HG03103 (cell line): ENCODE measurements at regions not wholly inside any gene's neighbourhood (a gene's known extent, or its start where the extent isn't known, plus 50 kb on each side); places are given as distances from the start of the nearest gene placed in this dataset.
"Not testable (repeated sequence)": the region's sequence is repeated elsewhere in the genome, so short reads cannot be mapped to it uniquely, and the experiment has no call there.

Experiments
- ATAC-seq: cut with Tn5 transposase; IDR thresholded peaks from one replicate; pipeline ENCODE4 v1.9.1; 2021; ENCODE audit warnings: low read depth; ENCODE audit not compliant: unreplicated experiment

GRCh38 chr2:136298631-136299030 is 180.7 kb upstream of the CXCR4 start:
- ATAC-seq: no peak

DNA sequence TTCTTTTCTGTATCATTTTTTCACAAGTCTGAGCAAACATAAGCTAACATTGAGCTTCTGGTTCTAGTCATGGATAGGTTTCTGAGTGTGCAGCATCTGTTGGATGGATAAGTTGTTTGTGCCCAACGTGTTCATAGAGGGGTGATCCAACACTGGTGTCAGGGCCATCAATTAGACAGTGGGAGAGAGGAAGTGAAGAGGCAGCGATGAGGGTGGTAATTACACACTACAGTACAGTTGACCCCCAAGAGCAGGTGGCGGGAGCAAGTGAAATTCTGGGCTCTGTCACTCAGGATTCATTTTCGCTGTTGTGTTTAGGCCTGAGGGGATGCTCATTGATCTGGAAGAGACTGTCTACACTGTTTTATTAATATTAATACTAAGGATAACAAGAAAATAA is 180.0 kb upstream of the CXCR4 start:
- no peak for ATAC-seq

- ATAC-seq: no peak
Measured at GRCh38 chr2:136297312-136297711, 179.4 kb upstream of the CXCR4 start.

DNA sequence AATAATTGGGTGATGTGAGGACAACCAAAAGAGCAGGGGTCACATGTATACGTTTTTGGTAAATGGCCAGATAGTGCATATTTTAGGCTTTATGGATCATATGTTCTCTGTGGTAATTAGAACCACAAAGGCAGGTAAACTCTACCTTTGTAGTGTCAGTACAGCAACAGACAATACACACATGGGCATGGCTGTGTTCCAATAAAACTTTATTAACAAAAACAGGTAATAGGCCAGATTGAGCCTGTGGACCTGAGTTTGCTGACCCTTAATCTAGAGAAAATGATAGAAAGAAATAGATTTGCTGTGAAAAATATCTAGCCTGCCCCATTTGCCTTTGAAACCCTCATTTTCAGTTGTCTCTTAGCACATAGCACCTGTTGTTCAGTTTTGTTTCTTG is 177.2 kb upstream of the CXCR4 start:
- no peak for ATAC-seq

GRCh38 chr2:136291871-136292270 is 173.9 kb upstream of the CXCR4 start:
- ATAC-seq: no peak

GRCh38 chr2:136290326-136290725 is 172.4 kb upstream of the CXCR4 start:
- no peak for ATAC-seq

DNA sequence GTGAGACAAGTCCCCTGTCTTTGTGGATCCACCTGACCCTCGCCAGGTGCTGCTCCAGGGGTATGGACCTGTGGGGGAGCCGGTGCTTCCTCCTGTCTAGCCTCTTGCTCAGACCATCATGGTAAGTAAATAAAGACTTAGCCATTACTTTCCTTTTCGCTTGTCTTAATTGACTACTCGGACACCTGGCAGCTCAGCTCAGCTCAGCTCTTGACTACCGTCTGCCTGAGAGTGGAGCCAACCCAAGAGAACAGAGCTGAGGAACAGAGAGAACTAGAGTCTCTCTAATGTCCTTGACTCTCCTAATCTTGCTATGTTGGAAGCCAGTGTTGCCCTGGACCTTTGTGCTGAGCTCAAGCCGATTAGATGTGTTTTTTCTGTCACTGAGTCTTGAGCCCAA is 170.3 kb upstream of the CXCR4 start:
- ATAC-seq: no peak

GRCh38 chr2:136286423-136286822 is 168.5 kb upstream of the CXCR4 start:
- ATAC-seq: no peak

DNA sequence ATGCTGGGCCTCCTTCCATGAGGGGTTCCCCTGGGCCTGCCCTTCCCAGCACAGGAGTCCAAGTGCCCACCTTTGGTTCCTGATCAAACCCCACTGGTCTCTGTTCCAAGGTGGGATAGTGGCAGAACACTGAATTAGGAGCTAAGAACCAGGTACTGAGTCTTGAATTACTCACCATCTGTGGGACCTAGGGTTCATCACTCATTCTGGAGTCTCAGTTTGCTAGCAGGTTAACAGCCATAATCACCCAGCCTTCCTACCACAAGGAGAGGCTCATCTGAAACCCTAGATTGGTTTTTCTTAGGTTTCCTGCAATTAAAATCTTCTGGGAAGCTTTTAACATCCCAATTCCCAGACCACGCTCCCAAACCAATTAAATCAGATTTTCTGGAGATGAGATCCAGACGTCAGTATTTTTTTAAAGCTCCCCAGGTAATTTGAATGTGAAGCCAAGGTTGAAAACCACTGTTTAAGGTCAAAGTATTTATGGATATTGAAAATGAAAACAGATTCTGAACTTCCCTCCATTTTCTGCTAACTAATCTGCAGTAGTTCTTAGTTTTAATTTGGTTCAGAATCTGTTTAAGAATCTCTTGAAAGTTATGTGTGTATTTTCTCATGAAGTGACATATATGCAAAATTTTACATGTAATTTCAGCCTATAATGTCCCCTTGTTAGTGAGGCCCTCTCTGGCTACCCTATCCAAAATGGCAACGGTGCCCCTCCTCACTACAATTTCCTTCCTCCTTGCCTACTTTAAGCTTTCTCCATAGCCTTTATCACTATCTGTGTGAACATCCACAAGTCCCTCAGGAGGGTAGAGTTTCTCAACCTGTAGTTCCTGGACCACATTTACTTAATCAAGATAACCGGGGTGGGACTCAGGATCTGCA is 166.5 kb upstream of the CXCR4 start:
- ATAC-seq: no peak

- no peak for ATAC-seq
Measured at GRCh38 chr2:136282251-136282650, 164.3 kb upstream of the CXCR4 start.

DNA sequence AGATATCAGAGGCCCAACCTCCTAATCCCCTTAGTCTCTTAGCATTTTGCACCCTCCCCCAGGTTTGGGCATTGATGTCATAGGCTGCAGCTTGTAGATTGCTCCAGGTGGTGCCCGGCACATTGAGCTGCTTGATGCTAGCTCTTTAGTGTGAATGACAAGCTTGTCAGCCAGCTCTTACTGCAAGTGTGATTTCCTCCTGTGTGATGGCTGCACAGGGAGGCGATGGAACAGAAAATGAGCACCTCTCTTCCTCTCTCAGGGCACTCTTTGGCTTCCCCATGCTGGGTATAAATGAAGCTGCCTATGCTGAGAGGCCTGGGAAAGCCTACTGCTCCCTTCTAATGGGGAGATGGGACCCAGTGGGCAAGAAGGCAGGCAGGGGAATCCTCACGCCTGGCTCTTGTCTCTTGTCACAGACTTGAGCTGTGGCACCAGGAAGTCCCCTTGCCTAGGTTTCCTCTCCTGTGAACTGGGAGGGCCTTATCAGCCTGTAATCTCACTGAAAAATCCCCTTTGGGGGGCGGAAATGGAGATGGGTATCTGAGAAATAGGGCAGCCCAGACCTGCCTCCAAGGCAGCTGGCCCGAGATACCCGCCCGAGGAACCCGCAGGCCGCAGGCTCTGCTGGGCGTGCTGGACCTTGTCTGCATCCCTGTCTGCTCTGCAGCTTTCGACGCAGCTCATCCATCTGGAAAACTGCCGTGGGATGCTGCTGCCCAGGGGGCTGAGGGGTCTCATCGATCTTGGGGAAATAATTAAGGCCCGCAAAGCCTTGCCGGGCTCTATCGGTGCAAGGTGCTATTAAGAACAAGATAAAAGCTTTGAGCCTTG is 163.5 kb upstream of the CXCR4 start:
- ATAC-seq: no peak

- ATAC-seq: not testable (repeated sequence)
Measured at GRCh38 chr2:136266346-136266745, 148.4 kb upstream of the CXCR4 start.

DNA sequence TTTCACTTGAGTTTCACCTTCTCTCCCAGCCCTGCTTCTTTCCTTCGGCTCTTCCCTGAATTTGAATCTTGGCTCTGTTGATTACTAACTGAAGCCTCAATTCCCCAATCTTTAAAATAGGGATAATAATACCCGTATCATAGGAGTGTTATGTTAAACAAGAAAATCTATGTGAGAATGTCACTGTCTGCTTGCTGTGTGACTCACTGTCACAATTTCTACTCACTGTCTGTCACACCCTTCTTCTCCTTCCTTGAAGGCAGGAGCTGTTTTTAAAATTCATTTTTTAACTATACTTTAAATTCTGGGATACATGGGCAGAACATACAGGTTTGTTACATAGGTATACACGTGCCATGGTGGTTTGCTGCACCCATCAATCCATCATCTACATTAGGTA is 141.6 kb upstream of the CXCR4 start:
- ATAC-seq: no peak

- no peak for ATAC-seq
Measured at GRCh38 chr2:136257893-136258292, 139.9 kb upstream of the CXCR4 start.

DNA sequence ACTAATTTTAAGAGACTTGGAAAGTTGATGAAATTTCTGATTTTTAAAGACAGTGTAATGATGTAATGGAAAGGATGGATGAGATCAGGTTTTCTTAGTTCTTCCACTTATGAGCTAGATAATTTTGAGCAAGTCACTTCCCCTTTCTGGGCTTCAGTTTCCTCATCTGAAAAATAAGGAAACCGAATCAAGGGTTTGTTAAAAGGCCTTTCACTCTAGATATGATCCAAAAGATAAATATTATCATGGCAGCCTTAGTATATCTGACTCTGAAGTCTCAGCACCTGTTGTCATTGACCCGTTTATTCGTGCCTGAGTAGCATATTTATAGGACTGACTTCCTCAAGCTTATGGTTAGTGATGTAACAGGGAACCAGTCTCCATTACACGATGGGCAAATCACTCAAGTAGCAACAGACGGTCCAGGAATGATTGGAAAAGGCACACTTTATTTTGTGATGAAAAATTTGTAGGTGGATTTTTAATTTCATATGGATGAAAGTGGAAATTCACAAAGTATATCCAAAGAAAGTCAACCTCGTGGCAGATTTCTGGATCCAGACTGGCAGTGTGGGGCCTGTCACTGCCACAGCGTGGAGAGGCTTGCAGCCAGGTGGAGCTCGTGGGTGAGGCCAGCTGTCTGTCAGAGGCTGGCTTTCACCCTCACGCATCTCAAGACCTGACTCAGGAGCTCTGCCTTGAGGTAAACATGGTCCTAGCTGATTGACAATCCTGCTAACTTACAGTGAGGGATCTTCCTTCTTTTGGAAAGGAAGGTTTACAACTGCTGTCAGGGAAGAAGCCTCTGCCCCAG is 137.9 kb upstream of the CXCR4 start:
- ATAC-seq: peak; percentile 53

- ATAC-seq: no peak
Measured at GRCh38 chr2:136255127-136255526, 137.2 kb upstream of the CXCR4 start.

GRCh38 chr2:136254681-136255080 is 136.7 kb upstream of the CXCR4 start:
- no peak for ATAC-seq

- no peak for ATAC-seq
Measured at GRCh38 chr2:136253288-136254004, 135.5 kb upstream of the CXCR4 start.

DNA sequence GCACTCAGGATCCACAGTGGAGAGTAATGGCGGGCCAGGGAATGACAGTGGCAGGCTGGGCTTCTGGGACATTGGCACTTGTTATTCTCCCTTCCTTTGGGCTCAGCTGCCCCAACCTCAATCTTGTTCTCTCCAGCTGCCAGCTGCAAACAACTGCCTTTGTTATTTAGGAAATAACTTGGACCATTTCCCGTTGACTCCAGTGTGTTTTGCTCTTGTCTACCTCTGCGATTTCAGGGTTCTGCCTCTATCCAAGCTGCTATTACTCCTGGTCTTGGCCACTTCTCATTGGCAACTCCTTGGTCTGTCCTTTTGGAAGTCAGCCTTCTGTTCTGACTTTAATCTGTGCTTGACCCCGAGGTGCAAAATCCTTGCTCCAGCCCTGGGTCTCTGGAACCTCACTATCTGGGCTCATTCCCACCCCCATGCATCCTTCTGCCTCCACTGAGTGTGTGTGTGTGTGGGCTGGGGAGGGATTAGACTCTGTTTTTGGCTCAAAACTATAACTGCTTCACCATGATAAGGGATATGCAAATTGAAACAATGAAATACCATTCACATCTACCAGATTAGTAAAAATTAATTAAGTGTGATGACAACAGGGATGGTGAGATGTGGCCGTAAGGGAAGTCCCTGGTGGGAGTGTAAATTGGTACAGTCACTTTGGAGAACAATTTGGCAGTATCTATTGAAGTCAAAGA is 134.1 kb upstream of the CXCR4 start:
- no peak for ATAC-seq
